ENCODE measurements at regions not wholly inside any gene's neighbourhood (a gene's known extent, or its start where the extent isn't known, plus 50 kb on each side); places are given as distances from the start of the nearest gene placed in this dataset.

GRCh38 chr2:160794926-160795325 lies 301.3 kb upstream of the RBMS1 start:
- TF ChIP-seq REST (IDR thresholded peaks at IDR 0.05; ENCODE audit: insufficient replicate concordance, low read depth) (no peak), SPI1 (IDR thresholded peaks at IDR 0.05; ENCODE audit: borderline replicate concordance, low read depth) (no peak), CTCF (IDR thresholded peaks at IDR 0.05; ENCODE audit: insufficient read depth, low read length) (no peak), POLR2AphosphoS5 (IDR thresholded peaks at IDR 0.05; ENCODE audit: low read depth) (no peak), GABPA (IDR thresholded peaks at IDR 0.05; ENCODE audit: low read depth) (no peak)
- DNase-seq (ENCODE audit: low read depth in 1 of 2, low spot score in 1 of 2), result no peak

GRCh38 chr2:160803881-160804280 lies 310.3 kb upstream of the RBMS1 start:
- DNase-seq (ENCODE audit: low read depth in 1 of 2, low spot score in 1 of 2), result no peak
- H3K27me3 ChIP-seq (ENCODE audit: insufficient read depth, poor library complexity, severe bottlenecking), result no peaks in the 10 kb centered on the region
- TF ChIP-seq POLR2AphosphoS5 (IDR thresholded peaks at IDR 0.05; ENCODE audit: low read depth), result no peak
- TF ChIP-seq GABPA (IDR thresholded peaks at IDR 0.05; ENCODE audit: low read depth), result no peak
- TF ChIP-seq SPI1 (IDR thresholded peaks at IDR 0.05; ENCODE audit: borderline replicate concordance, low read depth), result no peak
- TF ChIP-seq REST (IDR thresholded peaks at IDR 0.05; ENCODE audit: insufficient replicate concordance, low read depth), result no peak
- TF ChIP-seq CTCF (IDR thresholded peaks at IDR 0.05; ENCODE audit: insufficient read depth, low read length), result no peak
- no peak overlapping the region for H3K27ac ChIP-seq (replicated peaks)
- no peak overlapping the region for H3K4me3 ChIP-seq (replicated peaks; ENCODE audit: insufficient read depth, low read length)

More at GRCh38 chr2:160794926-160795325, 301.3 kb upstream of the RBMS1 start:
- no peaks in the 10 kb centered on the region for H3K27me3 ChIP-seq (ENCODE audit: insufficient read depth, poor library complexity, severe bottlenecking)
- no peak overlapping the region for H3K4me3 ChIP-seq (replicated peaks; ENCODE audit: insufficient read depth, low read length)
- no peak overlapping the region for H3K27ac ChIP-seq (replicated peaks)

- no peak overlapping the region for H3K4me3 ChIP-seq (replicated peaks; ENCODE audit: insufficient read depth, low read length)
- DNase-seq (ENCODE audit: low read depth in 1 of 2, low spot score in 1 of 2), result no peak
- H3K27ac ChIP-seq (replicated peaks), result no peak overlapping the region
- no peak for TF ChIP-seq GABPA (IDR thresholded peaks at IDR 0.05; ENCODE audit: low read depth)
- TF ChIP-seq REST (IDR thresholded peaks at IDR 0.05; ENCODE audit: insufficient replicate concordance, low read depth), result no peak
- no peak for TF ChIP-seq SPI1 (IDR thresholded peaks at IDR 0.05; ENCODE audit: borderline replicate concordance, low read depth)
- no peak for TF ChIP-seq CTCF (IDR thresholded peaks at IDR 0.05; ENCODE audit: insufficient read depth, low read length)
- no peak for TF ChIP-seq POLR2AphosphoS5 (IDR thresholded peaks at IDR 0.05; ENCODE audit: low read depth)
- H3K27me3 ChIP-seq (ENCODE audit: insufficient read depth, poor library complexity, severe bottlenecking), result no peaks in the 10 kb centered on the region
Measured at GRCh38 chr2:160810406-160810805, 316.8 kb upstream of the RBMS1 start.
